GM12878 (cell line): ENCODE measurements at regions not wholly inside any gene's neighbourhood (a gene's known extent, or its start where the extent isn't known, plus 50 kb on each side); places are given as distances from the start of the nearest gene placed in this dataset.

Experiments
- ATAC-seq: fragments of 200-7000 bp; cut with Tn5 transposase; 3 replicates; pipeline ENCODE4 v1.9.1; 2020; ENCODE audit warnings: mild to moderate bottlenecking, moderate library complexity
- BruUV-seq: library from RNA; stranded (reverse); fragments of 400-500 nt; replicated peaks from 2 replicates; lab custom pipeline; 2021; lab: Mats Ljungman, UMichigan
- CTCF ChIA-PET: fragments of 300-600 bp; sonication (Branson Sonifier 250); formaldehyde crosslinking; extraction: SDS; loops from one replicate; lab custom pipeline; 2021; ENCODE audit warnings: inconsistent platforms; lab: Yijun Ruan, JAX
- POLR2A ChIA-PET: fragments of 350-600 bp; formaldehyde crosslinking; extraction: SDS; loops from one replicate; lab custom pipeline; 2021; ENCODE audit warnings: inconsistent platforms; lab: Charles Lee
- RAD21 ChIA-PET: fragments of 300-600 bp; sonication (Branson Sonifier 250); formaldehyde crosslinking; loops from one replicate; lab custom pipeline; 2023; ENCODE audit warnings: antibody characterized with exemption; ENCODE audit not compliant: unreplicated experiment; lab: Charles Lee
- SMC1A ChIA-PET: fragments of 300-600 bp; sonication (Branson Sonifier 250); formaldehyde crosslinking; loops from one replicate; lab custom pipeline; 2023; ENCODE audit not compliant: unreplicated experiment, uncharacterized antibody; lab: Charles Lee
- DNase-seq: peaks from one replicate; pipeline ENCODE4 v3.0.0-alpha.2; 2011; ENCODE audit warnings: low read depth, low spot score
- FAIRE-seq: peaks from 3 replicates; lab custom pipeline; 2011; peaks lifted over from hg19 to GRCh38; lab: Jason Lieb, UNC
- H2AFZ ChIP-seq: 2 replicates; pipeline ENCODE4 v1.6.0; 2011; ENCODE audit warnings: low read depth, low read length, control low read depth; ENCODE audit not compliant: control insufficient read depth
- H3K27ac ChIP-seq: 2 replicates; pipeline ENCODE4 v1.5.1; 2011; ENCODE audit warnings: control low read depth; ENCODE audit not compliant: control insufficient read depth, insufficient read depth
- H3K27me3 ChIP-seq, 2 experiments: replicated peaks in 1 of 2; 2 replicates each; pipeline versions ENCODE4 v1.6.0 to v1.6.1; 2011; ENCODE audit warnings: low read length in 1 of 2; ENCODE audit not compliant: control insufficient read depth in 2 of 2, insufficient read depth in 2 of 2
- H3K36me3 ChIP-seq, 2 experiments: 2 replicates each; pipeline ENCODE4 v1.5.1; 2011; ENCODE audit warnings: low read length in 1 of 2; ENCODE audit not compliant: control insufficient read depth in 2 of 2, insufficient read depth in 2 of 2
- H3K4me1 ChIP-seq: 2 replicates; pipeline ENCODE4 v1.6.1; 2011; ENCODE audit warnings: mild to moderate bottlenecking, low read length, moderate library complexity, mixed read lengths; ENCODE audit not compliant: control insufficient read depth, insufficient read depth
- H3K4me2 ChIP-seq: 2 replicates; pipeline ENCODE4 v1.6.0; 2011; ENCODE audit warnings: control low read depth; ENCODE audit not compliant: control insufficient read depth, insufficient read depth
- H3K4me3 ChIP-seq: fragments of 200-600 bp; sonication (generic); 2 replicates; pipeline ENCODE4 v1.5.1; 2016
- H3K79me2 ChIP-seq: 2 replicates; pipeline ENCODE4 v1.6.0; 2011; ENCODE audit warnings: low read length; ENCODE audit not compliant: control insufficient read depth, insufficient read depth
- H3K9ac ChIP-seq: 2 replicates; pipeline ENCODE4 v1.8.0; 2011; ENCODE audit warnings: low read length, control low read depth, mixed read lengths; ENCODE audit not compliant: control insufficient read depth, insufficient read depth
- H3K9me3 ChIP-seq: replicated peaks from 3 replicates; pipeline ENCODE4 v1.5.1; 2011; ENCODE audit warnings: mild to moderate bottlenecking, low read length; ENCODE audit not compliant: control insufficient read depth, insufficient read depth
- H4K20me1 ChIP-seq: 2 replicates; pipeline ENCODE4 v1.6.0; 2011; ENCODE audit not compliant: control insufficient read depth, insufficient read depth
- BHLHE40 ChIP-seq, 2 experiments: fragments of 450-650 bp in 1 of 2; IDR thresholded peaks; 2 replicates each; pipeline ENCODE4 v1.6.1; 2011 to 2017; ENCODE audit warnings: low read depth in 2 of 2, borderline replicate concordance in 1 of 2, improper control_type of control experiment in 1 of 2, low read length in 1 of 2, mild to moderate bottlenecking in 1 of 2
- DPF2 ChIP-seq: fragments of 450-650 bp; IDR thresholded peaks from 2 replicates; pipeline ENCODE4 v1.6.1; 2017; ENCODE audit warnings: mild to moderate bottlenecking
- ESRRA ChIP-seq: IDR thresholded peaks from 2 replicates; pipeline ENCODE4 v1.6.1; 2012; ENCODE audit warnings: mild to moderate bottlenecking, low read length, improper control_type of control experiment
- ETV6 ChIP-seq, 2 experiments: fragments of 450-650 bp in 1 of 2; IDR thresholded peaks in 1 of 2; conservative IDR thresholded peaks in 1 of 2; 2 replicates each; pipeline ENCODE4 v1.6.1; 2014; ENCODE audit warnings: antibody characterized with exemption in 1 of 2, borderline replicate concordance in 1 of 2, low read depth in 1 of 2, mild to moderate bottlenecking in 1 of 2, moderate library complexity in 1 of 2
- KAT2A ChIP-seq: conservative IDR thresholded peaks from 2 replicates; pipeline ENCODE4 v1.6.1; 2011; ENCODE audit warnings: low read depth, low read length; ENCODE audit not compliant: control insufficient read depth
- NRF1 ChIP-seq: conservative IDR thresholded peaks from 2 replicates; pipeline ENCODE4 v1.6.1; 2011; ENCODE audit warnings: mild to moderate bottlenecking, low read depth, low read length, improper control_type of control experiment
- POLR2AphosphoS5 ChIP-seq: IDR thresholded peaks from 2 replicates; pipeline ENCODE4 v1.6.1; 2011; ENCODE audit warnings: mild to moderate bottlenecking, low read length, inconsistent platforms
- RELA ChIP-seq: fragments of 450-650 bp; IDR thresholded peaks from 2 replicates; pipeline ENCODE4 v1.8.0; 2014; ENCODE audit warnings: borderline replicate concordance; ENCODE audit not compliant: partially characterized antibody
- SUZ12 ChIP-seq: fragments of 200-600 bp; sonication (generic); IDR thresholded peaks from one replicate; pipeline ENCODE4 v1.6.1; 2018; ENCODE audit warnings: antibody characterized with exemption, mild to moderate bottlenecking; ENCODE audit not compliant: unreplicated experiment
- TBL1XR1 ChIP-seq: IDR thresholded peaks from 2 replicates; pipeline ENCODE4 v1.6.1; 2012; ENCODE audit warnings: low read depth, low read length, improper control_type of control experiment
- WGBS: methylation state at CpG from one replicate; pipeline ENCODE4 v1.1.6; 2016; ENCODE audit warnings: low lambda C conversion rate; ENCODE audit not compliant: insufficient replicate concordance, insufficient coverage; ENCODE audit errors: missing lambda C conversion rate; 5-methylcytosine and 5-hydroxymethylcytosine counted together
- in situ Hi-C: fragments of 300-500 bp; cut with MboI; formaldehyde crosslinking; loops from 9 replicates; pipeline ENCODE4 v1.14.3; 2018; ENCODE audit warnings: mixed read lengths
- intact Hi-C: fragments of 100-400 bp; cut with micrococcal nuclease; formaldehyde crosslinking; loops from one replicate; pipeline ENCODE4 v1.14.2; 2022; ENCODE audit not compliant: unreplicated experiment
- TF ChIP-seq, protein P1 (sequence below): IDR thresholded peaks from 2 replicates; pipeline ENCODE4 v1.6.1; 2011; ENCODE audit warnings: low read depth, mild to moderate bottlenecking, low read length, moderate library complexity, borderline replicate concordance; ENCODE audit errors: extremely low read depth
- TF ChIP-seq, protein P2 (sequence below), 3 experiments: IDR thresholded peaks in 2 of 3; conservative IDR thresholded peaks in 1 of 3; 2 replicates each; pipeline ENCODE4 v1.5.1; 2011; ENCODE audit warnings: low read depth in 3 of 3, low read length in 3 of 3, mild to moderate bottlenecking in 3 of 3, control low read depth in 2 of 3, moderate library complexity in 2 of 3, inconsistent platforms in 1 of 3, mixed read lengths in 1 of 3; ENCODE audit not compliant: control insufficient read depth in 2 of 3, insufficient read depth in 1 of 3; ENCODE audit errors: extremely low read depth in 1 of 3

DNA sequence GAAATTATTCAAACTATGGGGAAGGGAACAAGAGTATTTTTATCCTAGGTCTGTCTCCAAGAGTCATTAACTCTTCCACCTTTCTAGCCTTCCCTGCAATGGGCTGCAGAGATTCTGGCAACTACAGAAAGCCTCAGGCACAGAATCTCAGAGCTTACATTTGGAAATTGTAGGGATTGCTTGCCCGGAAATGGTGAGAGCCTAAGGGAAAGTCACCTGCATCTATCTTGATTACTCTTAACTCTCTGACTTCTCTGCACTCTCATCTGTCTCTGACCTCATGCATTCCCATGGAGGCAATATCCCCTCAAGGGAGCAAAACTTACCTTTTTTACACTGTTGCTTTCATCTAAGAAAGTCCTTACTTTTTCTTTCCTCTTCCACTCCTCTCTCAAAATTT is 513.2 kb upstream of the MARCKS start:
- RAD21 ChIA-PET: no interaction called here
- H4K20me1 ChIP-seq: no peaks in the 10 kb centered on the region
- CTCF ChIA-PET: interaction anchor here (0.6 kb wide), 1 partner anchor 595 kb away, joined by 3 read pairs; no protein-coding TSS in a partner anchor
- intact Hi-C loops: no loop called here
- H3K9me3 ChIP-seq: no peaks in the 10 kb centered on the region
- H3K4me1 ChIP-seq: no peaks in the 10 kb centered on the region
- no peaks in the 10 kb centered on the region for H3K36me3 ChIP-seq
- no TSS peak for BruUV-seq
- POLR2A ChIA-PET: no interaction called here
- WGBS: 0% methylated on average over 1 of the region's 1 CpG
- SMC1A ChIA-PET: no interaction called here
- no peak overlapping the region for H2AFZ ChIP-seq
- no peak for ATAC-seq
- H3K27me3 ChIP-seq: no peaks in the 10 kb centered on the region; a peak in 1 of 4 replicates
- no peak overlapping the region for H3K27ac ChIP-seq
- no peak overlapping the region for H3K4me3 ChIP-seq
- no peaks in the 10 kb centered on the region for H3K79me2 ChIP-seq
- in situ Hi-C loops: no loop called here
- TF ChIP-seq NRF1 (no peak), SUZ12 (no peak), KAT2A (no peak), POLR2AphosphoS5 (no peak), RELA (no peak), TBL1XR1 (no peak), BHLHE40 (IDR thresholded peaks at IDR 0.05; ENCODE audit: borderline replicate concordance in 1 of 2, low read depth in 2 of 2, low read length in 1 of 2) (no peak), DPF2 (no peak), ESRRA (no peak), ETV6 (conservative IDR thresholded peaks at IDR 0.05 in 1 of 2, IDR thresholded peaks at IDR 0.05 in 1 of 2; ENCODE audit: borderline replicate concordance in 1 of 2, low read depth in 1 of 2) (no peak)
- TF ChIP-seq, protein P1, sequence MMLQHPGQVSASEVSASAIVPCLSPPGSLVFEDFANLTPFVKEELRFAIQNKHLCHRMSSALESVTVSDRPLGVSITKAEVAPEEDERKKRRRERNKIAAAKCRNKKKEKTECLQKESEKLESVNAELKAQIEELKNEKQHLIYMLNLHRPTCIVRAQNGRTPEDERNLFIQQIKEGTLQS: no peak
- TF ChIP-seq, protein P2, sequence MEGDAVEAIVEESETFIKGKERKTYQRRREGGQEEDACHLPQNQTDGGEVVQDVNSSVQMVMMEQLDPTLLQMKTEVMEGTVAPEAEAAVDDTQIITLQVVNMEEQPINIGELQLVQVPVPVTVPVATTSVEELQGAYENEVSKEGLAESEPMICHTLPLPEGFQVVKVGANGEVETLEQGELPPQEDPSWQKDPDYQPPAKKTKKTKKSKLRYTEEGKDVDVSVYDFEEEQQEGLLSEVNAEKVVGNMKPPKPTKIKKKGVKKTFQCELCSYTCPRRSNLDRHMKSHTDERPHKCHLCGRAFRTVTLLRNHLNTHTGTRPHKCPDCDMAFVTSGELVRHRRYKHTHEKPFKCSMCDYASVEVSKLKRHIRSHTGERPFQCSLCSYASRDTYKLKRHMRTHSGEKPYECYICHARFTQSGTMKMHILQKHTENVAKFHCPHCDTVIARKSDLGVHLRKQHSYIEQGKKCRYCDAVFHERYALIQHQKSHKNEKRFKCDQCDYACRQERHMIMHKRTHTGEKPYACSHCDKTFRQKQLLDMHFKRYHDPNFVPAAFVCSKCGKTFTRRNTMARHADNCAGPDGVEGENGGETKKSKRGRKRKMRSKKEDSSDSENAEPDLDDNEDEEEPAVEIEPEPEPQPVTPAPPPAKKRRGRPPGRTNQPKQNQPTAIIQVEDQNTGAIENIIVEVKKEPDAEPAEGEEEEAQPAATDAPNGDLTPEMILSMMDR (IDR thresholded peaks at IDR 0.05 in 2 of 3, conservative IDR thresholded peaks at IDR 0.05 in 1 of 3; ENCODE audit: control insufficient read depth in 2 of 3, extremely low read depth in 1 of 3, insufficient read depth in 1 of 3, low read depth in 3 of 3, low read length in 3 of 3): no peak
- TF ChIP-seq, all 136 proteins: peak for 0
- Histone ChIP-seq H3K9ac (no peak overlapping the region), H3K4me2 (no peak overlapping the region)
- FAIRE-seq: no peak
- no peak for DNase-seq
